WTC11 (cell line): ENCODE measurements at regions not wholly inside any gene's neighbourhood (a gene's known extent, or its start where the extent isn't known, plus 50 kb on each side); places are given as distances from the start of the nearest gene placed in this dataset.

Experiments used
- ATAC-seq: fragments of 200-7000 bp; cut with Tn5 transposase; 2 replicates; pipeline ENCODE4 v1.10.0; 2021; ENCODE audit warnings: mild to moderate bottlenecking, moderate library complexity
- CTCF ChIA-PET: fragments of 300-600 bp; sonication (Branson Sonifier 250); formaldehyde crosslinking; loops from one replicate; lab custom pipeline; 2021; ENCODE audit warnings: antibody characterized with exemption; lab: Charles Lee
- POLR2A ChIA-PET: fragments of 350-600 bp; sonication (Branson Sonifier 250); formaldehyde crosslinking; loops from one replicate; lab custom pipeline; 2021; ENCODE audit warnings: antibody characterized with exemption; lab: Charles Lee
- DNase-seq: peaks from one replicate; pipeline ENCODE4 v3.0.0; 2021; ENCODE audit warnings: low spot score
- H3K27ac Mint-ChIP-seq: 2 replicates; pipeline ENCODE4 v1.8.0; 2021; ENCODE audit warnings: mixed read lengths
- H3K27me3 Mint-ChIP-seq: 2 replicates; pipeline ENCODE4 v1.8.0; 2021; ENCODE audit warnings: low read depth, mild to moderate bottlenecking, moderate library complexity, mixed read lengths
- H3K36me3 Mint-ChIP-seq: 2 replicates; pipeline ENCODE4 v1.8.0; 2021; ENCODE audit warnings: mixed read lengths
- H3K4me1 Mint-ChIP-seq: 2 replicates; pipeline ENCODE4 v1.8.0; 2022; ENCODE audit warnings: mixed read lengths
- H3K4me3 Mint-ChIP-seq: 2 replicates; pipeline ENCODE4 v1.8.0; 2021; ENCODE audit warnings: mild to moderate bottlenecking, moderate library complexity, mixed read lengths
- H3K9me3 Mint-ChIP-seq: 2 replicates; pipeline ENCODE4 v1.8.0; 2021; ENCODE audit warnings: mixed read lengths
- AR ChIP-seq: fragments of 250-450 bp; sonication (Bioruptor Pico); IDR thresholded peaks from 2 replicates; pipeline ENCODE4 v1.9.0; 2021; ENCODE audit warnings: mild to moderate bottlenecking
- ATF3 ChIP-seq: sonication (generic); formaldehyde crosslinking; conservative IDR thresholded peaks from 2 replicates; pipeline ENCODE4 v1.8.1; 2022; ENCODE audit warnings: mild to moderate bottlenecking, missing genetic modification reagents
- ATF6 ChIP-seq: sonication (generic); formaldehyde crosslinking; IDR thresholded peaks from 2 replicates; pipeline ENCODE4 v1.8.1; 2023; ENCODE audit warnings: mild to moderate bottlenecking, missing genetic modification reagents
- CBFB ChIP-seq: sonication (generic); formaldehyde crosslinking; IDR thresholded peaks from 2 replicates; pipeline ENCODE4 v1.8.1; 2022; ENCODE audit warnings: mild to moderate bottlenecking, low read depth, missing genetic modification reagents
- CREM ChIP-seq: sonication (generic); formaldehyde crosslinking; IDR thresholded peaks from 2 replicates; pipeline ENCODE4 v1.8.1; 2022; ENCODE audit warnings: mild to moderate bottlenecking, missing genetic modification reagents, moderate library complexity
- ELF4 ChIP-seq: sonication (generic); formaldehyde crosslinking; IDR thresholded peaks from 2 replicates; pipeline ENCODE4 v1.8.1; 2022; ENCODE audit warnings: low read depth, mild to moderate bottlenecking, moderate library complexity, missing genetic modification reagents
- FOXP1 ChIP-seq: sonication (generic); formaldehyde crosslinking; IDR thresholded peaks from 2 replicates; pipeline ENCODE4 v1.8.0; 2022; ENCODE audit warnings: missing genetic modification reagents, mild to moderate bottlenecking, moderate library complexity, borderline replicate concordance
- FOXP4 ChIP-seq: sonication (generic); formaldehyde crosslinking; IDR thresholded peaks from 2 replicates; pipeline ENCODE4 v1.8.0; 2022; ENCODE audit warnings: mild to moderate bottlenecking, missing genetic modification reagents
- GRHL2 ChIP-seq: fragments of 250-450 bp; sonication (Bioruptor Pico); IDR thresholded peaks from 2 replicates; pipeline ENCODE4 v1.8.0; 2022; ENCODE audit warnings: mild to moderate bottlenecking, moderate library complexity; ENCODE audit not compliant: insufficient replicate concordance, severe bottlenecking
- IRF1 ChIP-seq: sonication (generic); formaldehyde crosslinking; IDR thresholded peaks from 2 replicates; pipeline ENCODE4 v1.8.0; 2023; ENCODE audit warnings: missing genetic modification reagents
- IRF2 ChIP-seq: sonication (generic); formaldehyde crosslinking; IDR thresholded peaks from 2 replicates; pipeline ENCODE4 v1.8.0; 2022; ENCODE audit warnings: low read depth, missing genetic modification reagents, borderline replicate concordance
- NFYB ChIP-seq: sonication (generic); formaldehyde crosslinking; conservative IDR thresholded peaks from 2 replicates; pipeline ENCODE4 v1.8.0; 2022; ENCODE audit warnings: low read depth, missing genetic modification reagents
- RELA ChIP-seq: sonication (generic); formaldehyde crosslinking; IDR thresholded peaks from 2 replicates; pipeline ENCODE4 v1.8.1; 2022; ENCODE audit warnings: missing genetic modification reagents, mild to moderate bottlenecking, borderline replicate concordance
- RORB ChIP-seq: fragments of 250-450 bp; sonication (Bioruptor Pico); IDR thresholded peaks from 2 replicates; pipeline ENCODE4 v1.9.0; 2021; ENCODE audit warnings: mild to moderate bottlenecking
- USF1 ChIP-seq: sonication (generic); formaldehyde crosslinking; IDR thresholded peaks from 2 replicates; pipeline ENCODE4 v1.8.0; 2022; ENCODE audit warnings: mild to moderate bottlenecking, missing genetic modification reagents
- ZNF121 ChIP-seq: sonication (generic); formaldehyde crosslinking; IDR thresholded peaks from 2 replicates; pipeline ENCODE4 v1.8.0; 2023; ENCODE audit warnings: missing genetic modification reagents
- ZNF263 ChIP-seq: sonication (generic); formaldehyde crosslinking; IDR thresholded peaks from 2 replicates; pipeline ENCODE4 v1.8.1; 2022; ENCODE audit warnings: low read depth, mild to moderate bottlenecking, moderate library complexity, missing genetic modification reagents

- no peak for TF ChIP-seq ATF6 (CRISPR knock-in tag)
- TF ChIP-seq NFYB (CRISPR knock-in tag): no peak
- no peak for TF ChIP-seq AR (CRISPR knock-in tag)
- no peak for TF ChIP-seq ZNF263
- TF ChIP-seq, all 79 proteins: peak for 0
These were observed 649.6 kb downstream of the REEP3 start (continued) for GRCh38 chr10:64170791-64171190.

- Mint-ChIP-seq H3K4me3 (no peak overlapping the region), H3K36me3 (no peaks in the 10 kb centered on the region), H3K9me3 (no peaks in the 10 kb centered on the region), H3K4me1 (no peaks in the 10 kb centered on the region), H3K27ac (no peak overlapping the region), H3K27me3 (no peaks in the 10 kb centered on the region; the same call in 1 of the 2 replicates)
- no peak for DNase-seq
- no peak for ATAC-seq
- CTCF ChIA-PET: no interaction called here
- TF ChIP-seq ATF3 (CRISPR knock-in tag) (no peak), ZNF121 (CRISPR knock-in tag) (no peak), IRF1 (CRISPR knock-in tag) (no peak), GRHL2 (CRISPR knock-in tag) (no peak), USF1 (no peak), IRF2 (CRISPR knock-in tag) (no peak), FOXP1 (CRISPR knock-in tag) (no peak), RORB (CRISPR knock-in tag) (no peak), CBFB (CRISPR knock-in tag) (no peak), CREM (CRISPR knock-in tag) (no peak), ELF4 (CRISPR knock-in tag) (no peak), FOXP4 (CRISPR knock-in tag) (no peak), RELA (CRISPR knock-in tag) (no peak)
- POLR2A ChIA-PET: no interaction called here
These were observed 652.6 kb downstream of the REEP3 start for GRCh38 chr10:64173826-64174225.
